Gastroesophageal sphincter (tissue), 4 donors: ENCODE measurements at regions not wholly inside any gene's neighbourhood (a gene's known extent, or its start where the extent isn't known, plus 50 kb on each side); places are given as distances from the start of the nearest gene placed in this dataset.

Experiments
- ATAC-seq: fragments of 150-250 bp; one replicate; pipeline ENCODE4 v1.9.1; 2016; ENCODE audit warnings: mild to moderate bottlenecking, moderate library complexity
- H3K27ac ChIP-seq, 4 donors: fragments of 200-600 bp; sonication (generic) in 3 of 4; 1 replicate in 3 of 4; 2 replicates in 1 of 4; pipeline ENCODE4 v1.5.1; 2016 to 2019
- H3K27me3 ChIP-seq: fragments of 200-600 bp; sonication (generic); one replicate; pipeline ENCODE4 v1.5.1; 2019
- H3K36me3 ChIP-seq, 2 donors: fragments of 200-600 bp; sonication (generic); one replicate each; pipeline ENCODE4 v1.5.1; 2019; ENCODE audit warnings: control low read depth in 1 of 2
- H3K4me1 ChIP-seq, 3 donors: fragments of 200-600 bp; sonication (generic); 1 replicate in 2 of 3; 2 replicates in 1 of 3; pipeline ENCODE4 v1.5.1; 2016 to 2019; ENCODE audit warnings: control low read depth in 2 of 3
- H3K4me3 ChIP-seq, 2 donors: fragments of 200-600 bp; sonication (generic); one replicate each; pipeline ENCODE4 v1.5.1; 2019; ENCODE audit warnings: mild to moderate bottlenecking in 1 of 2, moderate library complexity in 1 of 2
- H3K9me3 ChIP-seq, 3 donors: fragments of 200-600 bp; sonication (generic); one replicate each; pipeline ENCODE4 v1.5.1; 2017 to 2019; ENCODE audit warnings: control low read depth in 2 of 3
- EP300 ChIP-seq: sonication (generic); formaldehyde crosslinking; IDR thresholded peaks from one replicate; pipeline ENCODE4 v1.6.1; 2017; ENCODE audit warnings: antibody characterized with exemption, mild to moderate bottlenecking
- POLR2A ChIP-seq, 2 donors: fragments of 450-650 bp; IDR thresholded peaks; one replicate each; pipeline ENCODE4 v1.6.1; 2017; ENCODE audit warnings: antibody characterized with exemption in 2 of 2, mild to moderate bottlenecking in 2 of 2, moderate library complexity in 1 of 2
- POLR2AphosphoS5 ChIP-seq: sonication (generic); formaldehyde crosslinking; IDR thresholded peaks from one replicate; pipeline ENCODE4 v1.6.1; 2017; ENCODE audit warnings: antibody characterized with exemption
- WGBS, 2 donors: methylation state at CpG; one replicate each; pipeline ENCODE4 v1.1.5; 2018; ENCODE audit warnings: low coverage in 1 of 2; 5-methylcytosine and 5-hydroxymethylcytosine counted together
- TF ChIP-seq, protein P1 (sequence below), 4 experiments: fragments of 200-600 bp in 2 of 4; fragments of 450-650 bp in 2 of 4; sonication (generic) in 1 of 4; IDR thresholded peaks; one replicate each; pipeline ENCODE4 v1.5.1; 2017 to 2019; ENCODE audit warnings: antibody characterized with exemption in 4 of 4, mild to moderate bottlenecking in 2 of 4, moderate library complexity in 2 of 4

DNA sequence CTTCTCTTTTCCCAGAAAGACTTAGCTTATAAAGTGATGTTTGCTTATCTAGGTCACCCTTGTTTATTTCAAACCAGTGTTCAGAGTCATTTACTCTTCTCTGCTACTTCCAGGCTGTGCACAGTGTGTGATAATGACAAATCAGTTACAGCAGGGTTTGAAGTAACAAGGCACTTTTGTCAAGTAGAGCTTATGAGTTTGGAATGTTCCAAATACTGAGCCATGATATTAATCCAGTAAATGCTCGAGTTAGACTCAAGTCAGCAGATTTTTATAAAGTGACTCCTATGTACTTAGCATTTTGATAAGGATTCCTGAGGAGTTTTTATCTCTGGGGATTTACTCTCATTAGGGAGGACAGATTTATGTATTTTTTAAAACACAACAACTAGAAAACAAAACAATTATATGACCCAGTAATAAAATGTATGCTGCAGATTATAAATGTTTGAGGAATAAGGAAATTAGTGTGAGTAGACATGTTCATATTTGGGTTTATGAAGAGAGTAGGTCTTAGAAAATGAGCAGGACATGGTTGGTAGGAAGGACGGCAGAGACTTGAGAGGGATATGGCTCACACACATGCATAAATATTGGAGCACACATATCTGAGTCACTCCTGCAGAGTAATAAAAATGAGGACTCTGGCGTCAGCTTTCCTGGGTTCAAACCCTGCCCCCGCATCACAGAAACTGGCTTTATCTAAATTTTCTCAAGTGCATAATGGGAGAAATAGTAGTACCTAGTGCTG is 271.2 kb downstream of the FBXO8 start:
- Histone ChIP-seq H3K36me3 (no peaks in the 10 kb centered on the region), H3K4me3 (no peak overlapping the region), H3K9me3 (no peaks in the 10 kb centered on the region), H3K27ac (no peak overlapping the region), H3K4me1 (no peaks in the 10 kb centered on the region), H3K27me3 (no peaks in the 10 kb centered on the region)
- WGBS, 2 donors, result 66 to 82% methylated on average over 4 of the region's 4 CpGs
- no peak for TF ChIP-seq POLR2A (IDR thresholded peaks at IDR 0.05)
- TF ChIP-seq, protein P1, sequence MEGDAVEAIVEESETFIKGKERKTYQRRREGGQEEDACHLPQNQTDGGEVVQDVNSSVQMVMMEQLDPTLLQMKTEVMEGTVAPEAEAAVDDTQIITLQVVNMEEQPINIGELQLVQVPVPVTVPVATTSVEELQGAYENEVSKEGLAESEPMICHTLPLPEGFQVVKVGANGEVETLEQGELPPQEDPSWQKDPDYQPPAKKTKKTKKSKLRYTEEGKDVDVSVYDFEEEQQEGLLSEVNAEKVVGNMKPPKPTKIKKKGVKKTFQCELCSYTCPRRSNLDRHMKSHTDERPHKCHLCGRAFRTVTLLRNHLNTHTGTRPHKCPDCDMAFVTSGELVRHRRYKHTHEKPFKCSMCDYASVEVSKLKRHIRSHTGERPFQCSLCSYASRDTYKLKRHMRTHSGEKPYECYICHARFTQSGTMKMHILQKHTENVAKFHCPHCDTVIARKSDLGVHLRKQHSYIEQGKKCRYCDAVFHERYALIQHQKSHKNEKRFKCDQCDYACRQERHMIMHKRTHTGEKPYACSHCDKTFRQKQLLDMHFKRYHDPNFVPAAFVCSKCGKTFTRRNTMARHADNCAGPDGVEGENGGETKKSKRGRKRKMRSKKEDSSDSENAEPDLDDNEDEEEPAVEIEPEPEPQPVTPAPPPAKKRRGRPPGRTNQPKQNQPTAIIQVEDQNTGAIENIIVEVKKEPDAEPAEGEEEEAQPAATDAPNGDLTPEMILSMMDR (IDR thresholded peaks at IDR 0.05), result no peak
- no peak for TF ChIP-seq EP300
- TF ChIP-seq POLR2AphosphoS5, result peak; percentile 40
- ATAC-seq, result no peak

GRCh38 chr4:174010547-174010946 is 272.9 kb downstream of the FBXO8 start:
- H3K9me3 ChIP-seq, result no peaks in the 10 kb centered on the region
- H3K36me3 ChIP-seq, result no peaks in the 10 kb centered on the region
- ATAC-seq, result no peak
- TF ChIP-seq POLR2A (IDR thresholded peaks at IDR 0.05) (no peak), POLR2AphosphoS5 (no peak), EP300 (no peak)
- TF ChIP-seq, protein P1 (IDR thresholded peaks at IDR 0.05), result no peak
- no peak overlapping the region for H3K4me3 ChIP-seq
- H3K27ac ChIP-seq, result no peak overlapping the region
- WGBS, 2 donors, result 65 to 77% methylated on average over 3 of the region's 3 CpGs
- H3K4me1 ChIP-seq, result no peaks in the 10 kb centered on the region
- no peaks in the 10 kb centered on the region for H3K27me3 ChIP-seq

GRCh38 chr4:174009686-174010451 is 273.6 kb downstream of the FBXO8 start:
- H3K27me3 ChIP-seq, result no peaks in the 10 kb centered on the region
- 46 to 48% methylated on average over 3 of the region's 3 CpGs for WGBS, 2 donors
- H3K9me3 ChIP-seq, result no peaks in the 10 kb centered on the region
- H3K4me1 ChIP-seq, result no peaks in the 10 kb centered on the region
- H3K36me3 ChIP-seq, result no peaks in the 10 kb centered on the region
- no peak for ATAC-seq
- H3K4me3 ChIP-seq, result no peak overlapping the region
- H3K27ac ChIP-seq, result no peak overlapping the region
- TF ChIP-seq EP300 (no peak), POLR2AphosphoS5 (no peak)
- TF ChIP-seq, protein P1 (IDR thresholded peaks at IDR 0.05), result no peak

GRCh38 chr4:174005422-174005821 is 278.0 kb downstream of the FBXO8 start:
- Histone ChIP-seq H3K4me3 (no peak overlapping the region), H3K9me3 (no peaks in the 10 kb centered on the region), H3K36me3 (no peaks in the 10 kb centered on the region), H3K4me1 (no peaks in the 10 kb centered on the region), H3K27ac (no peak overlapping the region), H3K27me3 (no peaks in the 10 kb centered on the region)
- no peak for TF ChIP-seq POLR2A (IDR thresholded peaks at IDR 0.05)
- TF ChIP-seq POLR2AphosphoS5, result no peak
- TF ChIP-seq EP300, result no peak
- TF ChIP-seq, protein P1 (IDR thresholded peaks at IDR 0.05), result no peak
- 72 to 80% methylated on average over 1 to 3 of the region's 3 CpGs for whole genome bisulfite sequencing, 2 donors
- no peak for ATAC-seq
